Adipocyte (in vitro differentiated cells): ENCODE measurements at regions not wholly inside any gene's neighbourhood (a gene's known extent, or its start where the extent isn't known, plus 50 kb on each side); places are given as distances from the start of the nearest gene placed in this dataset.

Experiments used
- DNase-seq: peaks from one replicate; pipeline ENCODE4 v3.0.0-alpha.2; 2015; ENCODE audit warnings: low read depth
- H3K27me3 ChIP-seq: replicated peaks from 2 replicates; pipeline ENCODE4 v1.7.0; 2013; ENCODE audit warnings: mild to moderate bottlenecking, low read length, moderate library complexity; ENCODE audit not compliant: control insufficient read depth, insufficient read depth
- H3K36me3 ChIP-seq: 2 replicates; pipeline ENCODE4 v1.7.0; 2013; ENCODE audit warnings: low read length, mild to moderate bottlenecking, moderate library complexity; ENCODE audit not compliant: control insufficient read depth, insufficient read depth, severe bottlenecking
- H3K4me1 ChIP-seq: 2 replicates; pipeline ENCODE4 v1.7.0; 2013; ENCODE audit warnings: mild to moderate bottlenecking, low read length, moderate library complexity; ENCODE audit not compliant: control insufficient read depth, insufficient read depth
- H3K4me3 ChIP-seq: 2 replicates; pipeline ENCODE4 v1.7.0; 2013; ENCODE audit warnings: mild to moderate bottlenecking, low read length, moderate library complexity
- H3K9ac ChIP-seq: 2 replicates; pipeline ENCODE4 v1.7.0; 2013; ENCODE audit warnings: mild to moderate bottlenecking, low read length, moderate library complexity
- H3K9me3 ChIP-seq: 2 replicates; pipeline ENCODE4 v1.7.0; 2013; ENCODE audit warnings: mild to moderate bottlenecking, low read length, moderate library complexity; ENCODE audit not compliant: control insufficient read depth

DNA sequence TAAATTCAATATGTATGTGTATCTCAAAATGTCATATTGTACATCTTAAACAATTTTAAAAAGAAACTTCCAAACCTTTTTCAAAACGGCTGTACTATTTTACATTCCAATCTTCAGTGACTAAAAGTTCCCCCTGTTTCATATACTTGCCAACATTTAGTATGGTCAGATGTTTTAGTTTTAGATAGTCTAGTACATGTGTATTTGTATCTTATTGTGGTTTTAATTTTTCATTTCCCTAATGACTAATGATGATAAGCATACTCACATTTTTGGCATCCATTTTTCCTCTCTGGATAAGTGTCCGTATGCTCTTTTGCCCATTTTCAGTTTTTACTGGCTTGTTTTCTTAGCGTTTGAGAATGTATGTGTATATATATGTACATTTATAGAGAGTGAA, 212.2 kb upstream of the MAGEB18 start:
- peaks cover 3% of the 10 kb centered on the region for H3K4me1 ChIP-seq
- no peaks in the 10 kb centered on the region for H3K9me3 ChIP-seq
- no peak overlapping the region for H3K4me3 ChIP-seq
- H3K9ac ChIP-seq = no peak overlapping the region
- no peaks in the 10 kb centered on the region for H3K27me3 ChIP-seq
- DNase-seq = no peak
- H3K36me3 ChIP-seq = no peaks in the 10 kb centered on the region

DNA sequence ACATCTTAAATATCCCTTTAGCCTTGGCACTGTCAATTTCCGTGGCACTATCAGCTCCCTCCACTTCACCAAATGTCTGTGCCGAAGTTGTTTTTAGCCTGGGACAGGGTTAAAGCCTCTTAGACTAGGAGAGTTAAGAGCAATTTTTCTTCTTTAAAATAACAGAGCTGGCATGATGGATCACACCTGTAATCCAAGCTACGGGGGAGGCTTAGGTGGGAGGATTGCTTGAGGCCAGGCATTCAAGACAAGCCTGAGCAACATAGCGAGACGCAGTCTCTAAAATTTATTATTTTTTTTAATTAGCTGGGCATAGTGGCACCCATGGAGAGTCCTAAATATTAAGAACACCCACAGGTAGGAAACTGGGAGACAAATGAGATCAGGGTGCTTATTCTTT, 209.8 kb upstream of the MAGEB18 start:
- Histone ChIP-seq H3K4me1 (peaks cover 3% of the 10 kb centered on the region), H3K27me3 (no peaks in the 10 kb centered on the region), H3K9ac (no peak overlapping the region), H3K4me3 (no peak overlapping the region), H3K9me3 (no peaks in the 10 kb centered on the region), H3K36me3 (no peaks in the 10 kb centered on the region)
- DNase-seq = no peak

DNA sequence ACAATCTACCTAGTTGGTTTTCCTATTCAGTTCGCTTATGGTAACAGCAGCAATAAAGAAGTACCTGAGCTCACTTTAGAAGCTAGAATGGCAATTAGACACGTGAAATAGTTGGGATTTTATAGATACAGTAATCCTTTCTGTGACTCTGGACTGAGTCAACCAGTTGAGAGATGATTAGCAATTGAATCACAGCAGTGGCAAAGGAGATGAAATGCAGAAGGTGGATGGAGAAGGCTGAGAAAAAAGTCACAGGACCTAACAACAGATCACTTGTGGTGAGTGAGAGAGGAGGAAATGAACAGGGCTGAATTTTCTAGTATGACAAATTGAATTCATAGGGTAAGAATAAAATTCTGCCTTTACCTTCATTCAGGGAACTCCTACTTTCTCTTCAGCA, 197.1 kb upstream of the MAGEB18 start:
- no peaks in the 10 kb centered on the region for H3K4me1 ChIP-seq
- no peaks in the 10 kb centered on the region for H3K36me3 ChIP-seq
- H3K4me3 ChIP-seq = no peak overlapping the region
- peaks cover 8% of the 10 kb centered on the region for H3K9me3 ChIP-seq
- no peak for DNase-seq
- H3K9ac ChIP-seq = no peak overlapping the region
- H3K27me3 ChIP-seq = no peaks in the 10 kb centered on the region

DNA sequence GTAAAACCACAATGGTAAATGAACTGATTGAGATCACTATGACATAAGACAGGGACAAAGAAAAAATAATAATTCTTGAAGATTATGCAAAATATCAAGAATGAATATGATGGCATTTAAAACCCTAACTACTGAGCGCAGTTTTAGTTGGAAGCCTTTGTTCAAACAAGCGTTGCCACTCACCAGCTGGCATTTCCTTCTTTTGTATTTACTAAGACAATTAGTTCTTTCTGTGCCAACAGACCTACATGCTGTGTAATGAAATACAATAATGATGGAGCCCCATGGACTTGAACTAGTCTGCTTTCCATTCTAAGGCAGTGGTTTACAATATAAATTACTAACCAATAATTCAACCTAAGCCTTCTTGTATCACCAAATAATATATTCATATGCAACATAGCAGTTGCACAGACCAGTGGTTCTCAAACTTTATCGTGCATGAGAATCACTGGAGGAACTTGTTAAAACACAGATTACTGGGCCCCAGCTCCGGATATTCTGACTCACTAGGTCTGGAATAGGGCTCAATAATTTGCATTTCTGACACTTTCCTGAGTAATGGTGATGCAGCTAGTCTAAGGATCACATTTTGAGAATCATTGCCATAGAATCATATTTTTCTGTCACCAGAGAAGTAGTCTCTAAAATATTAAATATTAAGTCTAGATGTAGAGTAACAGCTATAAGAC, 196.4 kb upstream of the MAGEB18 start:
- Histone ChIP-seq H3K4me1 (no peaks in the 10 kb centered on the region), H3K36me3 (no peaks in the 10 kb centered on the region), H3K9ac (no peak overlapping the region), H3K27me3 (no peaks in the 10 kb centered on the region), H3K9me3 (peaks cover 14% of the 10 kb centered on the region), H3K4me3 (no peak overlapping the region)
- no peak for DNase-seq

DNA sequence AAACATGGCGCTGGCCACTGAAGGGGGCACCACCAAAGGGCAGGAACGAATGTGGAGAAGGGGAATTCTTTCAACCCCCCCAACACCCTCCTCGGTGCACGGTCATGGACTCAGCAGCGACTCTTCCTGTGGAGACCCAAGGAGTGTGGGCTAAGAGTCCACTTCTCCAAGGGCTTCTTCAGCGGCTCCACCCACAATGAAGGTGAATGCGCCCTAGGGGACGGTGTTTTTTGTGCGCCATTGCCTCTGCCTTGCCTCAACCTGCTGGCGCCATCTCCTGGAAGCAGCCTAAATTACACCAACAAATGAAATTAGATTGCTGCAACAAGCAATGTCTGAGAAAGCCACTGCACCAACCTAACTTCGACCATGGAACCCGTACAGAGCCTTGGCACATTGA, 169.2 kb upstream of the MAGEB18 start:
- DNase-seq = no peak
- no peaks in the 10 kb centered on the region for H3K27me3 ChIP-seq
- H3K4me3 ChIP-seq = no peak overlapping the region
- H3K9ac ChIP-seq = no peak overlapping the region
- H3K9me3 ChIP-seq = peaks cover 15% of the 10 kb centered on the region
- no peaks in the 10 kb centered on the region for H3K36me3 ChIP-seq
- peaks cover 5% of the 10 kb centered on the region for H3K4me1 ChIP-seq

DNA sequence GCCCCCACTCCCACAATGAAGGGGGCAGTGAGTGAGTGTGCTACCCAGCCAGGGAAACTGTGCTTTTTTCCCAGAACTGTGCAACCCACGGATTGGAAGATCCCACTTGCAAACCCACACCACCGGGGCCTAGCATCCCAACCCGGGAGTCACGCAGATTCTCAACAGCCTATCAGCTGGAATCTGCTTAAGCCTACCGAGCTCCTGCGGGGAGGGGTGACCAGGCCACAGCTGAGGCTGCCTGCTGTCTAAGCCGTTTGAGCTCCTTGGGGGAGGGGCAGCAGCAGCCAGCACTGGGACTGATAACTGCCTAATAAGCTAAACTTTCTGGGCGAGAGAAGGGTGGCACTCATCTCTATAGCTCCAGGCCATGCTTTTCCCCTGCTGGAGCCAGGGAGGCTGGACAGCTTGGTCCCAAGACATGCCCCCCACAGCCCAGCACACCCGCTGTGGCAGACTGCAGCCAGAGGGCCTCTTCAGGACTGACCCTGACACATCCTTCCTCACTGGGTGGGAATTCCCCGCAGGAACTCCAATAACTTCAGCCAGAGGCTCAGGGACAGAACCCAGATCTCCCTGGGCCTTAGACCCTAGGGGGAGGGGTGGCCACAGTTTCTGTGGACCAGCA, 161.3 kb upstream of the MAGEB18 start:
- H3K9me3 ChIP-seq = peaks cover 12% of the 10 kb centered on the region
- no peaks in the 10 kb centered on the region for H3K36me3 ChIP-seq
- DNase-seq = no peak
- no peak overlapping the region for H3K9ac ChIP-seq
- H3K4me3 ChIP-seq = no peak overlapping the region
- no peaks in the 10 kb centered on the region for H3K4me1 ChIP-seq
- H3K27me3 ChIP-seq = no peaks in the 10 kb centered on the region

DNA sequence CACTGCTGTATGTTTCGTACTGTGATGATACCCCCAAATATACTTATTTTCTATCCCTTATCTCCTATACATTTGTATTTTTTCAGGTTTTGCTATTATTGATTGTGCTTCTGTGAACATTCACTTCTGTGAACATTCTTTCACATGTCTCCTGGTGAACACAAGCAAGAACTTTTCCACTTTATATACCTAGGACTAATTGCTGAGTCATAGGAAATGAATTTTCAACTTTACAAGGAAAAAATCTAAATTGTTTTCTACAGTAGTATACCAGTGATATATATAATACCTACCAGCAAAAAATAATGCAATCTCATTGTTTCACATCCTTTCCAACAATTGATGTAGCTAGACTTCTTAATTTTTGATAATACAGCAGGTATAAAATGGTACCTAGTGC, 139.5 kb upstream of the MAGEB18 start:
- no peak overlapping the region for H3K9ac ChIP-seq
- DNase-seq = no peak
- no peaks in the 10 kb centered on the region for H3K27me3 ChIP-seq
- H3K9me3 ChIP-seq = no peaks in the 10 kb centered on the region
- no peaks in the 10 kb centered on the region for H3K4me1 ChIP-seq
- H3K4me3 ChIP-seq = no peak overlapping the region
- no peaks in the 10 kb centered on the region for H3K36me3 ChIP-seq

DNA sequence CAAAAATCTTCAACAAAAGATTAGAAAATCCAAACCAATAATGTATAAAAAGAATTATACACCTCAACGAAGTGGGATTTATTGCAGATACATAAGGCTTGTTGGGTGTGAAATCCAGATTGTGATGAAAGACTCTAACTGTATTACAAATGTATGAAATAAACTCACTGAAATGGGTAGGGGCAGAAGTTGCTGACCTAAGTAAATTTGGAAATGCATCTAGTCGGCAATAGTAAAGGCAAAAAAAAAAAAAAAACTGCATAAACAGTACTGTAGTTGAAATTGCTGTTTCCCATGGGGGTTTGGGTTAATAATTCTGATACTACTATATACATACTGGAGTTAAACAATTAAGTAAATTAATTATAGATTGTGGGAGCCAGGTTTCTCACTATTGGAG, 130.7 kb upstream of the MAGEB18 start:
- no peaks in the 10 kb centered on the region for H3K36me3 ChIP-seq
- H3K9me3 ChIP-seq = no peaks in the 10 kb centered on the region
- no peak overlapping the region for H3K9ac ChIP-seq
- no peaks in the 10 kb centered on the region for H3K4me1 ChIP-seq
- H3K4me3 ChIP-seq = no peak overlapping the region
- no peak for DNase-seq
- no peaks in the 10 kb centered on the region for H3K27me3 ChIP-seq

DNA sequence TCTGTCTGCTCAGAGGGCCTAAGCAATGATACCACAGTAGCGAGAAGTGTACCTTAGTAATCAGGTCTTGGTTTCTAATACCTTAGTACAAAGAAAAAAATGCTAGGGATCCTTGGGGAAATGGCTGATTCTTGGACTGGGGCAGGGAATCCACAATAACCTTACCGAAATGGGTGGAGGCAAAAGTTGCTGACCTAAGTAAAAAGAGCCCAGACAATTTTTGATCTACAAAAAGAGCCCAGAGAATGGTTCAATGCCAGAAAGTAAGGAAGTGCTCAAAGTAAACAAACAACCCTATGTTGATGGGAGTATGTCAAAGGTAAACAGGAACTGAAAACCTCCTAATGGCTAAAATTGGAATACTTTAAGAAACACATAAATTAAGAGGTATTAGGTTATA, 130.1 kb upstream of the MAGEB18 start:
- Histone ChIP-seq H3K27me3 (no peaks in the 10 kb centered on the region), H3K4me3 (no peak overlapping the region), H3K36me3 (no peaks in the 10 kb centered on the region), H3K9ac (no peak overlapping the region), H3K4me1 (no peaks in the 10 kb centered on the region), H3K9me3 (no peaks in the 10 kb centered on the region)
- no peak for DNase-seq

DNA sequence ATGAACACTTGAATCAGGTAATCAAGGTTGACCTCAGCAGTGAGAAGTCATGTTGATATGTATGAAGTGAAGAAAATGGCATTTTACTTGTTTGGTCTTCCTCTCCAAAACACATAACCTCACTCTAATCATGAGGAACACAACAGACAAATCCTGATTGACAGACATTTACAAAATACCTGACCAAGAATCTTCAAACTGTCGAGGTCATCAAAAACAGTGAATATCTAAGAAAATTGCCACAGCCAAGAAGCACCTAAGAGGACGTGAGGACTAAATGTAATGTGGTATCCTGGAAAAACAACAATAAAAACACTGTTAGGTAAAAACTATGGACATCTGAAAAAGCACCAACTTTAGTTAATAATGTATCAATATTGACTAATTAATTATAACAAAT, 129.5 kb upstream of the MAGEB18 start:
- H3K9ac ChIP-seq = no peak overlapping the region
- no peak for DNase-seq
- no peaks in the 10 kb centered on the region for H3K36me3 ChIP-seq
- H3K9me3 ChIP-seq = no peaks in the 10 kb centered on the region
- H3K4me3 ChIP-seq = no peak overlapping the region
- H3K4me1 ChIP-seq = no peaks in the 10 kb centered on the region
- H3K27me3 ChIP-seq = no peaks in the 10 kb centered on the region

DNA sequence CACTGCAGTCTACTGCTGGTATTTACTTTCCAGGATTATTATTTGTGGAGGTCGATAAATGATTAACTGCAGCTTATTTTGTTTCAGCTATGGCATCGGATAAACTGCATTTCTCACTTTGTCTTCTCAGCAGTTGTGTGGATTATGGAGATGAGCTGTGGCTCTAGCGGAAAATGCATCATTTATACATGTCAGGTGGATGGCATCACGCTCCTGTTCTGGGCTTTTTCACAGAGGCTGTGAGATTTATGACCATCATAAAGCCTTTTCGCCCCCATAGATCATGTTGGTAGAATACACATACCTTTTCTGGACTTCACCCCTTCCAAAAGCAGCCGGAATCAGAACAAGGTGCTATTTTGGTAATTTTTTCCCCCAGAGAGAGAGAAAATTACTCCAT, 118.8 kb upstream of the MAGEB18 start:
- DNase-seq = no peak
- no peaks in the 10 kb centered on the region for H3K27me3 ChIP-seq
- no peaks in the 10 kb centered on the region for H3K9me3 ChIP-seq
- H3K9ac ChIP-seq = no peak overlapping the region
- H3K36me3 ChIP-seq = no peaks in the 10 kb centered on the region
- H3K4me3 ChIP-seq = no peak overlapping the region
- no peaks in the 10 kb centered on the region for H3K4me1 ChIP-seq

DNA sequence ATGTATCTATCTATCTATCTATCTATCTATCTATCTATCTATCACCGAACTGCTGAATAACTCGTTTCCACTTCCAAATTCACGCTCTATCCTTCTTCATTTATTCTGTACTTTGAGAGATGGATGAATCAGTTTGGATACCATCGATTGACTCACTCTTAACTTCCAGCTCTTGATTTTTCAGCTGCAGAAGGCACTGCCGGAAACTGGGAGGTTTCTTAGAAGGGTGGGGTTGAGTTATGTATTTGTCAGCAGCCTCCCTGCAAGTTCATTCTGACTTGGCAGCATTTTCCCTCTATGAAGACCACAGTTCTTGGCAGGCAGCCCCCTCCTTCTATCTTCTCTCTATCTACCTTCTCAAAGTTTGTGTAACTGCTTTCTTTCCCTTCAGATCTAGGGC, 112.0 kb upstream of the MAGEB18 start:
- Histone ChIP-seq H3K4me3 (no peak overlapping the region), H3K4me1 (no peaks in the 10 kb centered on the region)

More for the DNA sequence above, 112.0 kb upstream of the MAGEB18 start:
- H3K9me3 ChIP-seq = no peaks in the 10 kb centered on the region
- no peaks in the 10 kb centered on the region for H3K27me3 ChIP-seq
- H3K36me3 ChIP-seq = no peaks in the 10 kb centered on the region
- DNase-seq = no peak
- no peak overlapping the region for H3K9ac ChIP-seq
